ENCODE measurements at regions not wholly inside any gene's neighbourhood (a gene's known extent, or its start where the extent isn't known, plus 50 kb on each side); places are given as distances from the start of the nearest gene placed in this dataset.

DNA sequence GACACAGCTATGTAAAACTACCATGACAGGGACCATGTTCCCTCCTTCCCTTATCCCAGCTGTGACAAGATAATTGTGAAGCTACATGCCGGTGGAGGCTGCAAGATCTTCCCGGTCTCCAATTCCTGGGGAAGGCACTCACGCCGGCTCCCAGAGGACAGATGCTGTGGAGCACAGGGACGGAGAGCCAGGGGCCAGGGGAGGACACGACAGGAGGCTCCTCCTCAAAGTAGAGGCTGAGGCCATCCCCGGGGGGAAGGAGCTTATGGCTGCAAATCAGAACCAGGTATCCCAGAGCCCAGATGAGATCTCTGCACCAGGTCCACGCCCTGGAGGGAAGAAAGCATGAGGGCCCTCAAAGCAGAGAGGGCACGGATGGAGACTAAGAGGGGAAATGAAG lies 286.2 kb downstream of the TCERG1L start:
- Histone ChIP-seq H3K36me3 (ENCODE audit: insufficient read depth, low read length) (no peaks in the 10 kb centered on the region), H3K9me3 (ENCODE audit: low read length) (no peaks in the 10 kb centered on the region), H3K4me1 (ENCODE audit: insufficient read depth, low read length, poor library complexity, severe bottlenecking) (no peaks in the 10 kb centered on the region), H3K79me2 (ENCODE audit: insufficient read depth, low read depth, low read length) (no peaks in the 10 kb centered on the region), H2AFZ (ENCODE audit: low read length) (no peak overlapping the region), H3K27ac (ENCODE audit: low read depth, low read length, poor library complexity, severe bottlenecking) (no peak overlapping the region), H3K4me2 (ENCODE audit: low read length) (no peak overlapping the region), H4K20me1 (ENCODE audit: insufficient read depth, low read length) (no peaks in the 10 kb centered on the region), H3K4me3 (ENCODE audit: low read depth, low read length, poor library complexity, severe bottlenecking) (no peak overlapping the region), H3K9me2 (ENCODE audit: insufficient read depth, low read length) (no peaks in the 10 kb centered on the region)
- ChIA-PET POLR2A (no interaction called here), CTCF (ENCODE audit: unreplicated experiment) (no interaction called here)
- no peak for TF ChIP-seq EZH2phosphoT487 (IDR thresholded peaks at IDR 0.05; ENCODE audit: borderline replicate concordance, low read depth, low read length)
- TF ChIP-seq, protein P1, sequence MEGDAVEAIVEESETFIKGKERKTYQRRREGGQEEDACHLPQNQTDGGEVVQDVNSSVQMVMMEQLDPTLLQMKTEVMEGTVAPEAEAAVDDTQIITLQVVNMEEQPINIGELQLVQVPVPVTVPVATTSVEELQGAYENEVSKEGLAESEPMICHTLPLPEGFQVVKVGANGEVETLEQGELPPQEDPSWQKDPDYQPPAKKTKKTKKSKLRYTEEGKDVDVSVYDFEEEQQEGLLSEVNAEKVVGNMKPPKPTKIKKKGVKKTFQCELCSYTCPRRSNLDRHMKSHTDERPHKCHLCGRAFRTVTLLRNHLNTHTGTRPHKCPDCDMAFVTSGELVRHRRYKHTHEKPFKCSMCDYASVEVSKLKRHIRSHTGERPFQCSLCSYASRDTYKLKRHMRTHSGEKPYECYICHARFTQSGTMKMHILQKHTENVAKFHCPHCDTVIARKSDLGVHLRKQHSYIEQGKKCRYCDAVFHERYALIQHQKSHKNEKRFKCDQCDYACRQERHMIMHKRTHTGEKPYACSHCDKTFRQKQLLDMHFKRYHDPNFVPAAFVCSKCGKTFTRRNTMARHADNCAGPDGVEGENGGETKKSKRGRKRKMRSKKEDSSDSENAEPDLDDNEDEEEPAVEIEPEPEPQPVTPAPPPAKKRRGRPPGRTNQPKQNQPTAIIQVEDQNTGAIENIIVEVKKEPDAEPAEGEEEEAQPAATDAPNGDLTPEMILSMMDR (conservative IDR thresholded peaks at IDR 0.05; ENCODE audit: low read length): no peak
- intact Hi-C loops (cut with micrococcal nuclease; ENCODE audit: unreplicated experiment): no loop called here
- DNase-seq (ENCODE audit: low spot score): no peak
- BruUV-seq (replicated peaks): no TSS peak

DNA sequence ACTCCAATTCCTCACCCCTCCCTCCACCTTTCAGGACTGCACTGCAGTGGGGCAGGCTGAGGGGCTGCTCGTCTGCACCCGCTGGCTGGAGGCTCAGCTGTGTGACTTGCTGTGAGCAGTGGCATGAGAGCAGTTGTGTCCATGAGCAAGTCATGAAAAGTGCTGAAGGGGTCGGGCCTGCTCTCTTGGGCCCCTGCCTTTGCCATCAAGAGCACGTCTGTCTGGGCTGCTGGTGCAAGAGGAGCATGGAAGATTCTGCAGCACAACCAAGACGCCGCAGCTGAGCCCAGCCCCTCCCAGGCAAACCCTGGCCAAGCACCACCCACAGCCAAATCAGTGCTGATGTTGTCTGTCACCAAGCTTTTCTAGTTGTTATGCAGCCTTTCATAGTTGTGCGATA lies 284.3 kb downstream of the TCERG1L start:
- H3K9me2 ChIP-seq (ENCODE audit: insufficient read depth, low read length): no peaks in the 10 kb centered on the region
- no peak for DNase-seq (ENCODE audit: low spot score)
- no peak overlapping the region for H3K4me3 ChIP-seq (ENCODE audit: low read depth, low read length, poor library complexity, severe bottlenecking)
- BruUV-seq (replicated peaks): no TSS peak
- H3K27ac ChIP-seq (ENCODE audit: low read depth, low read length, poor library complexity, severe bottlenecking): no peak overlapping the region
- H4K20me1 ChIP-seq (ENCODE audit: insufficient read depth, low read length): no peaks in the 10 kb centered on the region
- H3K79me2 ChIP-seq (ENCODE audit: insufficient read depth, low read depth, low read length): no peaks in the 10 kb centered on the region
- CTCF ChIA-PET (ENCODE audit: unreplicated experiment): interaction anchor here (0.7 kb wide), 1 partner anchor 454 kb away, joined by 4 read pairs; no protein-coding TSS in a partner anchor
- H3K36me3 ChIP-seq (ENCODE audit: insufficient read depth, low read length): no peaks in the 10 kb centered on the region
- POLR2A ChIA-PET: no interaction called here
- no peak overlapping the region for H2AFZ ChIP-seq (ENCODE audit: low read length)
- H3K9me3 ChIP-seq (ENCODE audit: low read length): no peaks in the 10 kb centered on the region
- TF ChIP-seq EZH2phosphoT487 (IDR thresholded peaks at IDR 0.05; ENCODE audit: borderline replicate concordance, low read depth, low read length): no peak
- TF ChIP-seq, protein P1 (conservative IDR thresholded peaks at IDR 0.05; ENCODE audit: low read length): no peak
- H3K4me1 ChIP-seq (ENCODE audit: insufficient read depth, low read length, poor library complexity, severe bottlenecking): no peaks in the 10 kb centered on the region
- intact Hi-C loops (cut with micrococcal nuclease; ENCODE audit: unreplicated experiment): no loop called here
- H3K4me2 ChIP-seq (ENCODE audit: low read length): no peak overlapping the region

DNA sequence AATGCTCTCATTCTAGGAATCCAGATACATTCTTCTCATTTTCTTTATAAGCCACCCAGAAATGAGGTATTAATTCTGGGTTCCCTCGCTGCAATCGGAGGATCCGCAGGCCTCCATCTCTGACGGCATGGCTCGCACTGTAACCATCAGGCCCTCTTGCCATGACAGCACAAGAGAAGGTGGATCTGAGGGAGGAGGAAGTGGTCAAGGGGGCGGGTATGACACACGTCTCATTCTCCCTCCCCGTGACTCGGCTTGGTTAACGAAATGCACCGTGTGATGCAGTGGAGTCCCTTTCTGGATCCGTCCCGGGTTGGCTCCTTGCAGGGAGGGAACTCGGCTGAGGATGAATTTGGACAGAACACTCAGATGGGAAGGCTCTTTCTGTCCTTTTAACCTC lies 280.2 kb downstream of the TCERG1L start:
- BruUV-seq (replicated peaks): no TSS peak
- Histone ChIP-seq H2AFZ (ENCODE audit: low read length) (no peak overlapping the region), H3K4me1 (ENCODE audit: insufficient read depth, low read length, poor library complexity, severe bottlenecking) (no peaks in the 10 kb centered on the region), H3K9me3 (ENCODE audit: low read length) (no peaks in the 10 kb centered on the region), H3K79me2 (ENCODE audit: insufficient read depth, low read depth, low read length) (no peaks in the 10 kb centered on the region), H4K20me1 (ENCODE audit: insufficient read depth, low read length) (no peaks in the 10 kb centered on the region), H3K36me3 (ENCODE audit: insufficient read depth, low read length) (no peaks in the 10 kb centered on the region), H3K27ac (ENCODE audit: low read depth, low read length, poor library complexity, severe bottlenecking) (no peak overlapping the region), H3K9me2 (ENCODE audit: insufficient read depth, low read length) (no peaks in the 10 kb centered on the region), H3K4me2 (ENCODE audit: low read length) (no peak overlapping the region), H3K4me3 (ENCODE audit: low read depth, low read length, poor library complexity, severe bottlenecking) (no peak overlapping the region)
- POLR2A ChIA-PET: no interaction called here
- intact Hi-C loops (cut with micrococcal nuclease; ENCODE audit: unreplicated experiment): no loop called here
- DNase-seq (ENCODE audit: low spot score): no peak
- CTCF ChIA-PET (ENCODE audit: unreplicated experiment): no interaction called here
- no peak for TF ChIP-seq EZH2phosphoT487 (IDR thresholded peaks at IDR 0.05; ENCODE audit: borderline replicate concordance, low read depth, low read length)
- TF ChIP-seq, protein P1 (conservative IDR thresholded peaks at IDR 0.05; ENCODE audit: low read length): no peak
